PC-3 (cell line): ENCODE measurements at regions not wholly inside any gene's neighbourhood (a gene's known extent, or its start where the extent isn't known, plus 50 kb on each side); places are given as distances from the start of the nearest gene placed in this dataset.

Source experiments
- EZH2 ChIP-seq: fragments of 300-600 bp; sonication (generic); IDR thresholded peaks from one replicate; pipeline ENCODE4 v1.6.1; 2017; ENCODE audit warnings: antibody characterized with exemption, mild to moderate bottlenecking, low read length; ENCODE audit not compliant: unreplicated experiment
- TF ChIP-seq, protein P1 (sequence below): fragments of 300-600 bp; sonication (generic); conservative IDR thresholded peaks from 2 replicates; pipeline ENCODE4 v1.5.1; 2017; ENCODE audit warnings: antibody characterized with exemption, low read depth, mild to moderate bottlenecking, low read length

DNA sequence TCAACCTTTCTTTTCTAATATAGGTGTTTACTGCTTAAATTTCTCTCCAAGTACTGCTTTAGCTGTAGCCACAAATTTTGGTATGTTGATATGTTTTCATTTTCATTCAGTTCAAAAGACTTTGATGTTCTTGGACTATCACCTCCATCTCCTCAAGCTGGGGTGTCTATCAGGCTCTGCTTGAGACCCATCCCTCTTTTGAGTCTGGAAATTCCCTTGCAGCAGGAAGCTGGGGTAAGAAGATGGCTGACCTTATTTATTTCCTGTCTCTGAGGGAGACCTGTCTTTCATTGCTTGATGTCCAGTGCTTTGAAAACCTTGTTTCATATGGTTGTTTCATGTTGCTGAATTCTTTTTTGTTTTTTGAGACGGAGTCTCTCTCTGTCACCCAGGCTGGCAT lies 60.5 kb upstream of the ADPGK start:
- no peak for TF ChIP-seq EZH2
- TF ChIP-seq, protein P1, sequence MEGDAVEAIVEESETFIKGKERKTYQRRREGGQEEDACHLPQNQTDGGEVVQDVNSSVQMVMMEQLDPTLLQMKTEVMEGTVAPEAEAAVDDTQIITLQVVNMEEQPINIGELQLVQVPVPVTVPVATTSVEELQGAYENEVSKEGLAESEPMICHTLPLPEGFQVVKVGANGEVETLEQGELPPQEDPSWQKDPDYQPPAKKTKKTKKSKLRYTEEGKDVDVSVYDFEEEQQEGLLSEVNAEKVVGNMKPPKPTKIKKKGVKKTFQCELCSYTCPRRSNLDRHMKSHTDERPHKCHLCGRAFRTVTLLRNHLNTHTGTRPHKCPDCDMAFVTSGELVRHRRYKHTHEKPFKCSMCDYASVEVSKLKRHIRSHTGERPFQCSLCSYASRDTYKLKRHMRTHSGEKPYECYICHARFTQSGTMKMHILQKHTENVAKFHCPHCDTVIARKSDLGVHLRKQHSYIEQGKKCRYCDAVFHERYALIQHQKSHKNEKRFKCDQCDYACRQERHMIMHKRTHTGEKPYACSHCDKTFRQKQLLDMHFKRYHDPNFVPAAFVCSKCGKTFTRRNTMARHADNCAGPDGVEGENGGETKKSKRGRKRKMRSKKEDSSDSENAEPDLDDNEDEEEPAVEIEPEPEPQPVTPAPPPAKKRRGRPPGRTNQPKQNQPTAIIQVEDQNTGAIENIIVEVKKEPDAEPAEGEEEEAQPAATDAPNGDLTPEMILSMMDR: no peak
